ENCODE measurements at regions not wholly inside any gene's neighbourhood (a gene's known extent, or its start where the extent isn't known, plus 50 kb on each side); places are given as distances from the start of the nearest gene placed in this dataset.

DNA sequence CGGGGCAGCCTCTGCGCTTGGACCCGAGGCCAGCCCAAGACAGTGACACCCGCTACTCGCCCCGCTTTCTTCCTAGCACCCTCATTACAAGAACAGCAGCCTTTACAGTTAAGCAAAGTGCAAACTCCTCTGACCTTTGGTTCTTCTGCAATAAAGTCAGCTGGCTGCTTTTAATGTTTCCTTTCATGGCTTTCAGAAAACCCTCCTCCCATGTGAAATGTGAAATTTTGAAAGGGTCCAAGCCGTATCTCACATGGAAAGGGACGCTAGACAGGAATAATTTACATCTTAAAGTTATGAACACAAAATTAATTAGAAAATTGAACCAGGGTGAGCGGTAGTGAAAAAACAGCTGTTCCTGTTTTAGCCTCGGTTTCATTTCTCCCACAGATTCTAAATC is 520.1 kb upstream of the FRG1 start:
- no peak for ATAC-seq

GRCh38 chr4:189436207-189436606 is 504.5 kb upstream of the FRG1 start:
- ATAC-seq, result no peak

- ATAC-seq, result no peak
Observed at GRCh38 chr4:189440716-189441115, 500.0 kb upstream of the FRG1 start.

DNA sequence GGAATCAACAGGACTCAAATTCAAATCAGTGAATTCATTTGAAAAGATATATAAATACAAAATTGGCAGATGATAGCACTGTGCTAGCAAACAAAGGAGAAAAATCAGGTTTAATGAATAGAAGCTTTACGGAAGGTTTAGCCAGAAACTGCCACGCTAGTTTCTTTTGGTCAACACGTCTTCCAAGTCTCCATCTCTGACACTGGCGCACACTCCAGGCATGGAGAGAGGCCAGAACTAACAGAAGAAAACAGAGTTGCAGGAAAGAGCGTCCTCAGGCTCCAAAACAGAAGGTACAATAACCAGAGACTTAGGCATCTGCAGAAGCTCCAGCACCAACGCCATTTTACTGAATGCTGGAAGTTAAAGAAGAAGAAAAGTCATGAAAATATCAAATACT is 497.3 kb upstream of the FRG1 start:
- ATAC-seq, result no peak

- ATAC-seq, result no peak
Observed at GRCh38 chr4:189445613-189446012, 495.1 kb upstream of the FRG1 start.

DNA sequence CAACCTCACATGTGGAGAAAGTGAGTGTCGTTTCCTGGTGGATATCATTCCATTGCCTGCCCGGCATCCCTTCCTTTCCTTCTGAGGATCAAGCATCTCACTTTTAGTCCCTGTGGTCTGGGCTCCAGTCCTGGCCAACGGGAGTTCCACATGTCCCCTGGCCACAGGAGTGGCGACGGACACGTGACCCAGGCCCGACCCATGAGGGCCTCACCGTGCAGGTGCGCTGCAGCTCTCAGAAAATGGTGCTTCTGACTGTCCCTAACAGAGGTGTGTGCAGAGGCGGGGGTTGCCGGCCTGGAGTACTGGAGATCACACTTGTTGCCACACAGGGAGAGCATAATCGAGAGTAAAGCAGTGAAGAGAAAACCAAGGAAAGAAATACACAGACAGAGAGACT is 476.9 kb upstream of the FRG1 start:
- ATAC-seq, result no peak

DNA sequence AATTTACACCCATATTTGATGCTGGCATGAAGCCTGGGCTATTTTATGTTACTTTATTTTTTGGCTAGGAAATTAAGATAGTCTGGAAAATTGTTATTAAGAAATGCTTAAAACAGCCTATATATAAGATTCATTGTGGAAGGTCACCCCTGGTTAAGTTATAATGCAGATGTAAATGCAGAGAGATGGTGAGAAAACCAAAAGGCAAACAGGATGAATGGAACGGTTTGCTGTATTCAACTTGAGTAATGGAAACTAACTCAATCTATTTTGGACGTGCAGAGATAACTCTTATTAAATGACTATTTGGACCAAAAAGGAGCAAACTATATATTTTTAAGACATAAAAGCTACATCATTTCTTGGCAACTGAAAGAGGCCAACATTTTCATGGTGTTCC is 446.3 kb upstream of the FRG1 start:
- no peak for ATAC-seq

DNA sequence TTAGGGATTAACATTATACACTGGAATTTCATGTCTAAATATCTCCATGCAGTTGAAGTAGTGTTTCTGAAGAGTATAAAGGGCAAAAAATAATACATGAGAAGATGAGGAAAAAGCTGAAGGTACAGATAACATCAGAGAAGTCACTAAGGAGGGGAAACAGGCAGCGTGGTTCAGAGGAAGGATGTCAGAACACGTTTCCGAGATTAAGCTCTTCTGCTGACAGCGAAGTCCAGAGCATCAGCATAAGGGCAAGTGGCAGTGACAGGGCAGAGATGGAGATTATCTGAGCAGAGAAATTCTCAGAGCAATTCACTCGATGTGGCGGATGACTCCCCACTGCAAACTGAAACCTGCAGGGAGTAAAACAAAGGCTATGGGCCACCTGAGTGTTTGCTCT is 443.2 kb upstream of the FRG1 start:
- no peak for ATAC-seq

DNA sequence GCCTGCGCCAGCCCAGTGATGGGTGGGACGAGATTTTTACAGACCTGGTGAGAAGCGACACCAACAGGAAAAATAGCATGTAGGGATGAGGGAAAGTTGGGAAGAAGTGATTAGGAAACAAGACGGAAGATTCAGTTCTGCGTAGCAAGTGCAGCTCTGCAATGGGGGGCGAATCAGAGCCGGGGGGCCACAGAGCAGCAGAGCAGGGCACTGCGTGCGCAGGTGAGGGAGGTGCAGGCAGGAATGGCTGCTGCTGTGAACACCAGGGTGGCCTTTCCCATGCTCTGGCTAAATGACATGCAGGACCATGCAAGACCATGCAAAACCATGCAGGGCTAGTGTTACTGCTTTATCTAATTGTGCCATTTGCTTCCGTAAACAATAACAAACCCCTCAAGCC is 442.7 kb upstream of the FRG1 start:
- no peak for ATAC-seq

- no peak for ATAC-seq
Observed at GRCh38 chr4:189498457-189498856, 442.2 kb upstream of the FRG1 start.

GRCh38 chr4:189499696-189500095 is 441.0 kb upstream of the FRG1 start:
- ATAC-seq, result no peak

GRCh38 chr4:189500970-189501369 is 439.7 kb upstream of the FRG1 start:
- no peak for ATAC-seq

DNA sequence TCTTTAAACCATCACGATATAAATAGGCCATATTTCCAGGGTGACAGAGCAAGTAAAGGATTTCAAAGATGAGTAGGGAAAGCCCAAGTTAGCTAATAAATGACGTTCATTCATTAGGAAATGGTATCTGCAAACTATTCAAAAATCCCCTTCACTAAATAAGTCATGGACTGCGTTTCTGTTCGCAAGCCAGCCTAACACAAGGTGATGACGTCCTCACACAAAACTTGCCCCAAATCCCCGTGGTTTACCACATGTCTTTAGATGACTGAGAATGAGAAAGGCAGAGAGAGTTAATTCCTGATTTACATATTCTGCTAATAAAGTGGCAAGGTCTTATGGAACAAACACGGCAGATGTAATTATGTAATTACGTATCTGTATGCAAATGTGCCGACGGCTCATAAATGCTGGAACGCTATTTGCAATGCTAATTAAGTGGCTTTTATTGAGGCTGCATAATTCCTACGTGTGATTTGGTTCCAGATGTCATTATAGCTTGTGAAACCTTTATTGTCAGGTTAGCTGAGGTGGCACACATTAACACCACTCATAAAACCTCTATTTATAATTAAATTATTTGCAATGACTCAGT is 437.7 kb upstream of the FRG1 start:
- no peak for ATAC-seq

DNA sequence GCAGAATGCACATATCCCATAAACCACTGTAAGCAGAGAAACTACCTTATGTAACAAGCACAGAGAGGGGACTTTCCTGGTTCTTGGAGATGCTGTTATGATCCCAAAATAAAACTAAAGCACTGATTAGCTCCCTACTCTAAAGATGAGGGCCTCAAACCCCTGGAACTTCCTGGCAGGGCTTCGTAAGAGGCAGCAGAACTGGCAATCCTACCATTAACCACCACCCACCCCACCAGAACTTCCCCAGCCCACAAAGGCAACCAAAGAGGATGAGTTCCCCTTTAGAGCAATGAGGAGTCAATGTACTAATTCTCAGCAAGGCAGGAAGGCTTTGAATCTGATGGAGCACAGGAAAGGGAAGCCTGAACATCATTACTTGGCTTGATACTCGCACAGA is 436.5 kb upstream of the FRG1 start:
- no peak for ATAC-seq

DNA sequence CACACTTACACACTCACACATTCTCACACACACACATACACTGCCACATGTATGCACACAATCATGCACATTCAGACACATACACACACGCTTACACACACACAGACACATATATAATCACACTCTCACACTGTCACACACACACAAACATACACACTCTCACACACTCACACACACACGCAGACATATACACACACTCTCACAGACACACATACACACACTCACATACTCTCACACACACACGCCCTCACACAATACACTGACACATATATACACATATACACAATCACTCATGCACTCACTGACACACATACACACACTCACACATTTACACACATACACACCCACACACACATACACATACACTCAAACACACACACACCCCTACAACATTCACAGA is 435.3 kb upstream of the FRG1 start:
- ATAC-seq, result no peak

- no peak for ATAC-seq
Observed at GRCh38 chr4:189506080-189506479, 434.6 kb upstream of the FRG1 start.

DNA sequence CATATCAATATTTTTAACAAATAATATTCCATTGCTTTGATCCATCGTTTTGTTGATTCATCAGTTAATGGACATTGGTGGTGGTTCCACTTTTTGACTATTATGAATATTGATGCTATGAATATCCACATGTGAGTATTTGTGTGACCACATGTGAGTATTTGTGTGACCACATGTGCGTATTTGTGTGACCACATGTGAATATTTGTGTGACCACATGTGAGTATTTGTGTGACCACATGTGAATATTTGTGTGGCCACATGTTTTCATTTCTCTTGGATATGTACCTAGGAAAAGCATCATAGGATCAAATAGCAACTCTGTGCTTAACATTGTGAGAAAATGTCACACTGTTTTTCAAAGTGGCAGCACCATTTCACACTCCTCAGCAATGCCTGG is 433.6 kb upstream of the FRG1 start:
- ATAC-seq, result no peak

- no peak for ATAC-seq
Observed at GRCh38 chr4:189510601-189511000, 430.1 kb upstream of the FRG1 start.

GRCh38 chr4:189511581-189511980 is 429.1 kb upstream of the FRG1 start:
- ATAC-seq, result no peak

- ATAC-seq, result no peak
Observed at GRCh38 chr4:189513421-189513820, 427.3 kb upstream of the FRG1 start.

- no peak for ATAC-seq
Observed at GRCh38 chr4:189514209-189514608, 426.5 kb upstream of the FRG1 start.

- no peak for ATAC-seq
Observed at GRCh38 chr4:189516902-189517301, 423.8 kb upstream of the FRG1 start.

GRCh38 chr4:189519186-189519585 is 421.5 kb upstream of the FRG1 start:
- no peak for ATAC-seq

GRCh38 chr4:189525304-189525703 is 415.4 kb upstream of the FRG1 start:
- ATAC-seq, result no peak

- no peak for ATAC-seq
Observed at GRCh38 chr4:189530848-189531247, 409.8 kb upstream of the FRG1 start.

- ATAC-seq, result no peak
Observed at GRCh38 chr4:189533603-189534002, 407.1 kb upstream of the FRG1 start.

All from esophagus mucosa (tissue), 1 donor.